ENCODE measurements at regions not wholly inside any gene's neighbourhood (a gene's known extent, or its start where the extent isn't known, plus 50 kb on each side); places are given as distances from the start of the nearest gene placed in this dataset.

- Histone ChIP-seq H3K4me2 (ENCODE audit: low read length) (no peak overlapping the region), H2AK5ac (ENCODE audit: low read length) (no peak overlapping the region), H3K9ac (ENCODE audit: low read length) (no peak overlapping the region), H3K27ac (ENCODE audit: low read depth, low read length) (peak overlapping the region; percentile 4), H3K4me3 (ENCODE audit: low read length) (no peak overlapping the region), H3K23ac (ENCODE audit: low read length) (no peak overlapping the region), H3K4ac (ENCODE audit: low read depth, low read length) (no peak overlapping the region), H2BK120ac (ENCODE audit: low read depth, low read length) (peak overlapping the region; percentile 73), H3K56ac (ENCODE audit: low read length) (no peak overlapping the region), H3K36me3 (ENCODE audit: control insufficient read depth, insufficient read depth, low read length) (no peaks in the 10 kb centered on the region), H2BK5ac (ENCODE audit: low read length) (no peak overlapping the region), H3K4me1 (ENCODE audit: control insufficient read depth, low read depth, low read length) (no peaks in the 10 kb centered on the region), H2BK15ac (replicated peaks; ENCODE audit: low read depth) (no peak overlapping the region), H4K5ac (ENCODE audit: low read length) (no peak overlapping the region), H3K27me3 (ENCODE audit: insufficient read depth, low read length, poor library complexity) (no peaks in the 10 kb centered on the region), H4K8ac (ENCODE audit: low read depth, low read length) (no peak overlapping the region), H3K18ac (ENCODE audit: low read length) (no peak overlapping the region), H3K79me1 (ENCODE audit: low read length) (no peaks in the 10 kb centered on the region), H3K79me2 (ENCODE audit: control insufficient read depth, insufficient read depth, low read length) (no peaks in the 10 kb centered on the region)
- peak; percentile 50 for DNase-seq
Observed at GRCh38 chr13:48159401-48159800, 64.5 kb upstream of the MED4 start.

GRCh38 chr13:48158915-48159314, 64.0 kb upstream of the MED4 start:
- Histone ChIP-seq H2AK5ac (ENCODE audit: low read length) (no peak overlapping the region), H2BK120ac (ENCODE audit: low read depth, low read length) (peak overlapping the region; percentile 73), H3K56ac (ENCODE audit: low read length) (no peak overlapping the region), H3K23ac (ENCODE audit: low read length) (no peak overlapping the region), H4K8ac (ENCODE audit: low read depth, low read length) (no peak overlapping the region), H3K79me1 (ENCODE audit: low read length) (no peaks in the 10 kb centered on the region), H3K36me3 (ENCODE audit: control insufficient read depth, insufficient read depth, low read length) (no peaks in the 10 kb centered on the region), H3K4me1 (ENCODE audit: control insufficient read depth, low read depth, low read length) (no peaks in the 10 kb centered on the region), H3K27me3 (ENCODE audit: insufficient read depth, low read length, poor library complexity) (no peaks in the 10 kb centered on the region), H2BK15ac (replicated peaks; ENCODE audit: low read depth) (no peak overlapping the region), H3K27ac (ENCODE audit: low read depth, low read length) (peak overlapping the region; percentile 4), H3K9ac (ENCODE audit: low read length) (no peak overlapping the region), H3K4ac (ENCODE audit: low read depth, low read length) (peak overlapping the region; percentile 86), H4K5ac (ENCODE audit: low read length) (no peak overlapping the region), H2BK5ac (ENCODE audit: low read length) (no peak overlapping the region), H3K79me2 (ENCODE audit: control insufficient read depth, insufficient read depth, low read length) (no peaks in the 10 kb centered on the region), H3K18ac (ENCODE audit: low read length) (peak overlapping the region; percentile 76), H3K4me3 (ENCODE audit: low read length) (no peak overlapping the region), H3K4me2 (ENCODE audit: low read length) (no peak overlapping the region)
- no CpG with 5 or more reads among the region's 3 CpGs for WGBS (ENCODE audit: extremely low coverage, insufficient coverage, low lambda C conversion rate)
- DNase-seq: no peak

- Histone ChIP-seq H3K9ac (ENCODE audit: low read length) (no peak overlapping the region), H3K36me3 (ENCODE audit: control insufficient read depth, insufficient read depth, low read length) (no peaks in the 10 kb centered on the region), H3K4me2 (ENCODE audit: low read length) (no peak overlapping the region), H4K8ac (ENCODE audit: low read depth, low read length) (no peak overlapping the region), H3K56ac (ENCODE audit: low read length) (no peak overlapping the region), H2BK120ac (ENCODE audit: low read depth, low read length) (no peak overlapping the region), H4K5ac (ENCODE audit: low read length) (no peak overlapping the region), H3K23ac (ENCODE audit: low read length) (no peak overlapping the region), H2BK15ac (replicated peaks; ENCODE audit: low read depth) (no peak overlapping the region), H3K79me2 (ENCODE audit: control insufficient read depth, insufficient read depth, low read length) (no peaks in the 10 kb centered on the region), H3K4me1 (ENCODE audit: control insufficient read depth, low read depth, low read length) (no peaks in the 10 kb centered on the region), H3K27me3 (ENCODE audit: insufficient read depth, low read length, poor library complexity) (no peaks in the 10 kb centered on the region), H3K18ac (ENCODE audit: low read length) (no peak overlapping the region), H3K79me1 (ENCODE audit: low read length) (no peaks in the 10 kb centered on the region), H3K27ac (ENCODE audit: low read depth, low read length) (no peak overlapping the region), H2AK5ac (ENCODE audit: low read length) (no peak overlapping the region), H3K4ac (ENCODE audit: low read depth, low read length) (no peak overlapping the region), H2BK5ac (ENCODE audit: low read length) (no peak overlapping the region), H3K4me3 (ENCODE audit: low read length) (no peak overlapping the region)
- no peak for DNase-seq
- no CpG with 5 or more reads among the region's 1 CpG for WGBS (ENCODE audit: extremely low coverage, insufficient coverage, low lambda C conversion rate)
Observed at GRCh38 chr13:48158290-48158689, 63.4 kb upstream of the MED4 start.

GRCh38 chr13:48156466-48156865, 61.6 kb upstream of the MED4 start:
- H3K56ac ChIP-seq (ENCODE audit: low read length): peak overlapping the region; percentile 22
- WGBS (ENCODE audit: extremely low coverage, insufficient coverage, low lambda C conversion rate): no CpG with 5 or more reads among the region's 6 CpGs
- H3K27ac ChIP-seq (ENCODE audit: low read depth, low read length): no peak overlapping the region
- no peak overlapping the region for H2BK15ac ChIP-seq (replicated peaks; ENCODE audit: low read depth)
- H3K4ac ChIP-seq (ENCODE audit: low read depth, low read length): peak overlapping the region; percentile 91
- no peak overlapping the region for H4K5ac ChIP-seq (ENCODE audit: low read length)
- peak overlapping the region; percentile 83 for H3K18ac ChIP-seq (ENCODE audit: low read length)
- H3K4me3 ChIP-seq (ENCODE audit: low read length): no peak overlapping the region
- no peak overlapping the region for H3K23ac ChIP-seq (ENCODE audit: low read length)
- H3K79me1 ChIP-seq (ENCODE audit: low read length): no peaks in the 10 kb centered on the region
- peak; percentile 37 for DNase-seq
- no peaks in the 10 kb centered on the region for H3K36me3 ChIP-seq (ENCODE audit: control insufficient read depth, insufficient read depth, low read length)
- no peak overlapping the region for H3K4me2 ChIP-seq (ENCODE audit: low read length)
- H3K9ac ChIP-seq (ENCODE audit: low read length): no peak overlapping the region
- H3K79me2 ChIP-seq (ENCODE audit: control insufficient read depth, insufficient read depth, low read length): no peaks in the 10 kb centered on the region
- no peaks in the 10 kb centered on the region for H3K4me1 ChIP-seq (ENCODE audit: control insufficient read depth, low read depth, low read length)
- no peak overlapping the region for H2BK120ac ChIP-seq (ENCODE audit: low read depth, low read length)
- H3K27me3 ChIP-seq (ENCODE audit: insufficient read depth, low read length, poor library complexity): no peaks in the 10 kb centered on the region
- no peak overlapping the region for H2AK5ac ChIP-seq (ENCODE audit: low read length)
- no peak overlapping the region for H2BK5ac ChIP-seq (ENCODE audit: low read length)
- peak overlapping the region; percentile 8 for H4K8ac ChIP-seq (ENCODE audit: low read depth, low read length)

GRCh38 chr13:48155848-48156247, 60.9 kb upstream of the MED4 start:
- no peak overlapping the region for H3K27ac ChIP-seq (ENCODE audit: low read depth, low read length)
- no peaks in the 10 kb centered on the region for H3K79me2 ChIP-seq (ENCODE audit: control insufficient read depth, insufficient read depth, low read length)
- H3K4me2 ChIP-seq (ENCODE audit: low read length): no peak overlapping the region
- no peak overlapping the region for H2BK120ac ChIP-seq (ENCODE audit: low read depth, low read length)
- no peaks in the 10 kb centered on the region for H3K27me3 ChIP-seq (ENCODE audit: insufficient read depth, low read length, poor library complexity)
- H3K4me3 ChIP-seq (ENCODE audit: low read length): no peak overlapping the region
- H3K4me1 ChIP-seq (ENCODE audit: control insufficient read depth, low read depth, low read length): no peaks in the 10 kb centered on the region
- no peak overlapping the region for H3K9ac ChIP-seq (ENCODE audit: low read length)
- DNase-seq: no peak
- H3K4ac ChIP-seq (ENCODE audit: low read depth, low read length): no peak overlapping the region
- H2BK5ac ChIP-seq (ENCODE audit: low read length): no peak overlapping the region
- no peak overlapping the region for H3K56ac ChIP-seq (ENCODE audit: low read length)
- no peaks in the 10 kb centered on the region for H3K79me1 ChIP-seq (ENCODE audit: low read length)
- no peak overlapping the region for H4K5ac ChIP-seq (ENCODE audit: low read length)
- H3K36me3 ChIP-seq (ENCODE audit: control insufficient read depth, insufficient read depth, low read length): no peaks in the 10 kb centered on the region
- no peak overlapping the region for H2BK15ac ChIP-seq (replicated peaks; ENCODE audit: low read depth)
- H2AK5ac ChIP-seq (ENCODE audit: low read length): no peak overlapping the region
- H4K8ac ChIP-seq (ENCODE audit: low read depth, low read length): no peak overlapping the region
- no CpG with 5 or more reads among the region's 2 CpGs for WGBS (ENCODE audit: extremely low coverage, insufficient coverage, low lambda C conversion rate)
- no peak overlapping the region for H3K18ac ChIP-seq (ENCODE audit: low read length)
- no peak overlapping the region for H3K23ac ChIP-seq (ENCODE audit: low read length)

GRCh38 chr13:48154671-48155070, 59.8 kb upstream of the MED4 start:
- no peak for DNase-seq
- H3K4me2 ChIP-seq (ENCODE audit: low read length): no peak overlapping the region
- no peak overlapping the region for H3K4me3 ChIP-seq (ENCODE audit: low read length)
- H3K4ac ChIP-seq (ENCODE audit: low read depth, low read length): peak overlapping the region; percentile 59
- no peak overlapping the region for H3K9ac ChIP-seq (ENCODE audit: low read length)
- no peaks in the 10 kb centered on the region for H3K79me2 ChIP-seq (ENCODE audit: control insufficient read depth, insufficient read depth, low read length)
- H2BK15ac ChIP-seq (replicated peaks; ENCODE audit: low read depth): no peak overlapping the region
- no CpG with 5 or more reads among the region's 6 CpGs for WGBS (ENCODE audit: extremely low coverage, insufficient coverage, low lambda C conversion rate)
- no peak overlapping the region for H4K5ac ChIP-seq (ENCODE audit: low read length)
- no peak overlapping the region for H2BK5ac ChIP-seq (ENCODE audit: low read length)
- no peak overlapping the region for H3K23ac ChIP-seq (ENCODE audit: low read length)
- no peaks in the 10 kb centered on the region for H3K79me1 ChIP-seq (ENCODE audit: low read length)
- H2AK5ac ChIP-seq (ENCODE audit: low read length): no peak overlapping the region
- no peak overlapping the region for H3K27ac ChIP-seq (ENCODE audit: low read depth, low read length)
- no peak overlapping the region for H2BK120ac ChIP-seq (ENCODE audit: low read depth, low read length)
- no peaks in the 10 kb centered on the region for H3K36me3 ChIP-seq (ENCODE audit: control insufficient read depth, insufficient read depth, low read length)
- no peak overlapping the region for H3K18ac ChIP-seq (ENCODE audit: low read length)
- H3K56ac ChIP-seq (ENCODE audit: low read length): no peak overlapping the region
- H3K4me1 ChIP-seq (ENCODE audit: control insufficient read depth, low read depth, low read length): no peaks in the 10 kb centered on the region
- H4K8ac ChIP-seq (ENCODE audit: low read depth, low read length): no peak overlapping the region
- no peaks in the 10 kb centered on the region for H3K27me3 ChIP-seq (ENCODE audit: insufficient read depth, low read length, poor library complexity)
